ENCODE measurements at regions not wholly inside any gene's neighbourhood (a gene's known extent, or its start where the extent isn't known, plus 50 kb on each side); places are given as distances from the start of the nearest gene placed in this dataset.

GRCh38 chr9:118364266-118365106 is 660.3 kb downstream of the TLR4 start (continued):
- TF ChIP-seq REST (IDR thresholded peaks at IDR 0.05) = no peak

GRCh38 chr9:118366228-118366627 is 662.0 kb downstream of the TLR4 start:
- Histone ChIP-seq H3K9me3 (no peaks in the 10 kb centered on the region), H3K4me3 (no peak overlapping the region), H3K4me1 (peaks cover 3% of the 10 kb centered on the region; the same call in 1 of the 3 replicates), H3K4me2 (no peak overlapping the region), H3K27ac (no peak overlapping the region)
- DNase-seq (ENCODE audit: low read depth in 1 of 2, low spot score in 1 of 2) (no peak), ATAC-seq (no peak), FAIRE-seq (no peak)
- WGBS (ENCODE audit: missing lambda C conversion rate) = 71% methylated on average over 2 of the region's 2 CpGs
- ChIA-PET CTCF (no interaction called here), POLR2A (no interaction called here)
- TF ChIP-seq TP53 (CRISPR knock-in tag; IDR thresholded peaks at IDR 0.05) = no peak
- TF ChIP-seq ZC3H11A (IDR thresholded peaks at IDR 0.05) = no peak
- TF ChIP-seq SREBF2 (IDR thresholded peaks at IDR 0.05) = no peak
- no peak for TF ChIP-seq CTCF (IDR thresholded peaks at IDR 0.05)
- no peak for TF ChIP-seq CEBPB (IDR thresholded peaks at IDR 0.05)
- TF ChIP-seq HOXB5 (CRISPR knock-in tag; IDR thresholded peaks at IDR 0.05) = no peak
- TF ChIP-seq EHMT2 (IDR thresholded peaks at IDR 0.05; ENCODE audit: low read depth) = no peak
- TF ChIP-seq HMGXB4 (CRISPR knock-in tag; IDR thresholded peaks at IDR 0.05; ENCODE audit: borderline replicate concordance) = no peak
- TF ChIP-seq RNF2 (IDR thresholded peaks at IDR 0.05; ENCODE audit: borderline replicate concordance, low read depth) = no peak
- no peak for TF ChIP-seq ELK1 (IDR thresholded peaks at IDR 0.05; ENCODE audit: low read depth, low read length)
- no peak for TF ChIP-seq RARB (CRISPR knock-in tag; IDR thresholded peaks at IDR 0.05)
- TF ChIP-seq HDAC2 (IDR thresholded peaks at IDR 0.05) = no peak
- TF ChIP-seq FOSL2 (IDR thresholded peaks at IDR 0.05) = no peak
- TF ChIP-seq FOSL2 (CRISPR knock-in tag; IDR thresholded peaks at IDR 0.05) = no peak
- TF ChIP-seq KDM1A (IDR thresholded peaks at IDR 0.05; ENCODE audit: low read depth) = no peak

All from A549 (cell line).